HTR-8/SVneo (cell line): ENCODE measurements at regions not wholly inside any gene's neighbourhood (a gene's known extent, or its start where the extent isn't known, plus 50 kb on each side); places are given as distances from the start of the nearest gene placed in this dataset.
A peak's percentile ranks its signal among the peaks of the same experiment; 100 is the strongest.
"Not testable (repeated sequence)": the region's sequence is repeated elsewhere in the genome, so short reads cannot be mapped to it uniquely, and the experiment has no call there.

Experiments used
- DNase-seq: peaks from one replicate; pipeline ENCODE4 v3.0.0; 2011; ENCODE audit warnings: low spot score, mixed read lengths; ENCODE audit not compliant: insufficient read length
- FAIRE-seq: peaks from 2 replicates; lab custom pipeline; 2011; peaks lifted over from hg19 to GRCh38; lab: Jason Lieb, UNC

DNA sequence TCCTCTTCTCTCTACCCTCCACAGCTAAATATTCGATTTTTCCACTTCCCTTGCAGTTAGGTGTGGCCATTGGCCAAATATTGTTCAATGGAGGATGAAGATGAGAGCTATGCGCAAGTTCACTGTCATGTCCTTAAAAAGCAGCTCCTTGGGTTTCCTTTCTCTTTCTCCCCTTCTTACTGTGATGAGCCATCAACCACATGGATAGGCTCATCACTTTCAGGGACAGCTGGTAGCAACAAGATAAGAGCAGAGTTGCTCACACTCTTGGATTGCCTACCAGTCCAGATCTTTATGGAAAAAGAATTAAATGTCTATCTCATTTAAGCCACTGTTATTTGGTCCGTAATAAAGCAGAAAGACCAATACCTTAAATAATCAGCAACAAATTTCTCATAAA is 377.0 kb downstream of the DDX10 start:
- DNase-seq (no peak), FAIRE-seq (no peak)

DNA sequence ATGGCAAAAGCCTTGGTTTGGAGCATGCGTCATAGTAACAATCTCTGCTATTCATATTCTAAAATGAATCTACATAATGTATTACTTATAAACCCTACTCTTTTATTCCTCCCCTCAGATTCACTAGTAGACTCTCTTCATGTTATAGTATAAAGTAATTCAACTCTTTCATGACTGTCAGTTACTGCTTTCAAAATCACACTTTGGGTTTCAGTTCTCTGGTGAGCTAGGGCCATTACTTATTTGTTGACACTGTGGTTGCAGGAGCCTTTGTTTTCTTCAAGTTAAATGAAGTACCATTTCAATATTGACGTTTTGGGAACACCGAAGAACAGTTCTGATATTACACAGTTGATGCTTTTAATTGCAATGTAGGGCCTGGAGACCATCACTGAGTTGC is 378.4 kb downstream of the DDX10 start:
- FAIRE-seq: no peak
- DNase-seq: no peak

DNA sequence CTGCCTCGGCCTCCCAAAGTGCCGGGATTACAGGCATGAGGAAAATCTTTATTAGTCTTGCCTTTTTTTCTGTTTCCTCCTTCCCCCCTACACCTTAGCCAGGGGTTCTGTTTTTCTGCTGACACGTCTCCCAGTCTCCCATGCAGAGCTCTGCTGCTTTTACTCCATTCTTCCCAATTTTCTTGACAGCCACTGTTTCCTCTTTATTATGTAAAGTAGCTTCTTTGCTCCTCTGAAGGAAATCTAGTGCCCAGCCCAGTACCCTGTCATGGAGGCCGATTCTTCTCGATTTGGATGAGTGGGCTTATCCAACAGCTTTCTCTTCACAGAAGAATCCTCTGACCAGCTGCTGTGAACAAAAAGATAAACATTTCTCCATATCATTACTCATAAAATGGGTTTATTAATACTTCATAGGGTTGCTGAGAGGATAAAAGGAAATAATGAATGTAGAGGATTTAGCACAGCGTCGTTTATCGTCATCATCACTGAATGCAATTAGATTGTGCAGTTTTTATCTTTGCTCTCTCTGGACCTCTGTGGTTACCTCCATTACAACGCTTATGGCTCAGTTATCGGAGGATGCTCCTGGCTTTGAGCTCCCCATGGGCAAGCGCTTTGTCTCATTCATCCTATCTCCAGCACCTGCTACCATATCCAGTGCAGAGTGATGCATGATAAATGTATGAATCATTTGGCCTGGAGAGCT is 375.6 kb upstream of the C11orf87 start:
- DNase-seq (no peak), FAIRE-seq (no peak)

DNA sequence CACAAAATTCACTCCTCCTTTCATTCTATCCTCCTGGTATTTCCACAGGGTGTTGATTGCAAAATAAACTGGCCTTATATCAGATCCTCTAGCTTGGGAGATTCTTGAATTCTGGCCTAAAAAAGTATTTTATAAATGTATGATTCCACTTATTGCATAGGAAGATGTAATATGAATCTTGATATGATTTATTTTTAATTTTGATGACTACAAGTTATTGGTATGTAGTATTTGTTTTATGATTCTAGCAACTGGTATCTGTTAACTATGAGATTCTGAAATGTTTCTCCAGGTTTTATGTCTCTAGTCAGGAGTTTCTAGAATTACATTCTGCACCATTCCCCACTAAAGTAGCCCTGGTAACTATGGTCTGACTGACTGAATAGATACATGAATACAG is 373.9 kb upstream of the C11orf87 start:
- no peak for FAIRE-seq
- no peak for DNase-seq

DNA sequence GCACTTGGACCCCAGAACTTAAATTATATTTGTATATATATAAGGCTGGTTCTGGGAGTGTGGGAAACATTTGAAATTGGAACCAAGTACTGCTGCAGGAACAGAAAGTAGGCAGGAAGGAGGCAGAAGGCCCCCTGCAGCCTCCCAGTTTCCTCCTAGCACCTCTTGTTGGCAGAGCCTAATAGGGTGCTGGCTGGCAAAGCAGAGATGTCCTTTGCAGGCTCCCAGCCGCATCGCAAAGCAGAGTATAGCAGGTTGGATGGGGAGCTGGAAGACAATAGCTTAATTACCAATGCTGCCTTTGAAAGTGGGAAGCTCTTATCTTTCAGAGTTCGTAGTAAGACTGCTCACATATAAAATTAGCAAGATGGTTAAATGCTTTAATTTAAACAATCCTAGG is 370.8 kb upstream of the C11orf87 start:
- DNase-seq: no peak

DNA sequence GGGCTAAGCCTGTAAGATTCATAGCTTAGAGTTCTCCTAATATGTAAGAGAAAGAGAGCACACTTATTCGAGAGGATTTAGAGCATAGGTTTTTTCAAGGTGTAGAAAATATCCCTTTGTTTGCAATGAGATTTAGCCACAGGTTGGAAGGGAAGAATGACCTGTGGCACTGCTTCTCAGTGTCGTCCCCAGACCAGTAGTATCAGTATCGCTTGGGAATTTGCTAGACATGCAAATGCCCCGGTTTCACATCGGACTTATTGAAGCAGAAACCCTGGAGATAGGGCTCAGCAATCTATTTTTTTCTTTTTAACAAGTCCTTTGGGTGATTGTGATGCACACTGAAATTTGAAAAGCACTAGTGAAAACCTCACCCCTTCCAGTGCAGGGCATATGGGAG is 362.6 kb upstream of the C11orf87 start:
- FAIRE-seq: no peak

More for the DNA sequence above, 370.8 kb upstream of the C11orf87 start:
- no peak for FAIRE-seq

DNA sequence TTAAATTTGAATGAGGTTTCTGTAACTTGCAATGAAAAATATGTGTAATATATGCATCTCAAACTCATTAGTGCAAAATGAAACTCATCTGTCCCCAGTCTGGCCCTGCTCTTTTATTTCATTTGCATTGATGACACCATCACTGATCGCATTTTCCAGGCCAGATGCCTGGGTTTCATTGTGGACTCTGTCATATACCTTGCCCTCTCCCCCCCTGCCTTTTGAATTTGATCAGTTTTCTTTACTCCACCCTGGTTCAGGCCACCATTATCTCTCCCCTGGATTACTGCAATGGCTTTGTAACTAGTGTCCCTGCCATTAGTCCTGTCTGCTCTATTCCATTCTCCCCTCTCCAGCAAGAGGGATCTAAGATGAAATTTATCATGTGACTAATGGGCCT is 360.6 kb upstream of the C11orf87 start:
- no peak for DNase-seq
- no peak for FAIRE-seq

More for the DNA sequence above, 362.6 kb upstream of the C11orf87 start:
- no peak for DNase-seq

DNA sequence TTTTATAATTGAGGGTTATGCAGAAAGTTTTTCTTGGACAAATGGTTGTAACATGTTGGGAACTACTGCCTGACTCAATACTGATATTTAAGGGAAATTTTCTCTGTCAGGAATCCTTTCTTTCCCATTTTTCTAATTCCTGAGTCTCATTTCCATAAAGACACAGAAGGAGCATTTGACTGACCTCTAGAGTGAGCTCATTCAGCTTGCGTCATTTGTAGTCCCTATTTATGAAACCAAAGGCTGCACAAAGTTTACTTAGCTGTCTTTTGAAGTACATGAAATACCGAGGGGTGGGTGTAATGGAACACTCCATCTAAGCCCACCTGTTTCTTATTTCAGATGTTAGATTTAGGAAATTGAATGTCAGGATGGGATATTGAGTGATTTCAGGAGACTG is 359.5 kb upstream of the C11orf87 start:
- no peak for DNase-seq
- FAIRE-seq: no peak

DNA sequence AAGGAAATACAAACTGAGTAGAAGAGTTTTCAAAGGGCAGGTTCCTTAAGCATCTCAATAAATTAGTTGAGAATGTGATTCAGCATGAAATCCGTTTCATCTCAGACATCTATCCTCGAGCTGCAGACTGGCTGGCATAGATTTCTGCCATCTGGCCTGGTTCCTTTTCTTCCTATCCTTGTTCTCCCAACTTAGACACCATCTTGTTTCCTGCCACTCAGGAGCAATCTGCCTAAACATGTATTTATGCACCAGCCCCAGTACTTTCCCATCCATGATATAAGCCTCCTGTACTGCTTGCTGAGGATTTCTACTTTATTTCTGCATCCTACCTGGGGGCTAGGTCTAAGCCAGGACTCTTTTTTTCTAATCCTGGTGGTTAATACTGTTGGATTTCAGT is 359.1 kb upstream of the C11orf87 start:
- no peak for DNase-seq
- FAIRE-seq: no peak

DNA sequence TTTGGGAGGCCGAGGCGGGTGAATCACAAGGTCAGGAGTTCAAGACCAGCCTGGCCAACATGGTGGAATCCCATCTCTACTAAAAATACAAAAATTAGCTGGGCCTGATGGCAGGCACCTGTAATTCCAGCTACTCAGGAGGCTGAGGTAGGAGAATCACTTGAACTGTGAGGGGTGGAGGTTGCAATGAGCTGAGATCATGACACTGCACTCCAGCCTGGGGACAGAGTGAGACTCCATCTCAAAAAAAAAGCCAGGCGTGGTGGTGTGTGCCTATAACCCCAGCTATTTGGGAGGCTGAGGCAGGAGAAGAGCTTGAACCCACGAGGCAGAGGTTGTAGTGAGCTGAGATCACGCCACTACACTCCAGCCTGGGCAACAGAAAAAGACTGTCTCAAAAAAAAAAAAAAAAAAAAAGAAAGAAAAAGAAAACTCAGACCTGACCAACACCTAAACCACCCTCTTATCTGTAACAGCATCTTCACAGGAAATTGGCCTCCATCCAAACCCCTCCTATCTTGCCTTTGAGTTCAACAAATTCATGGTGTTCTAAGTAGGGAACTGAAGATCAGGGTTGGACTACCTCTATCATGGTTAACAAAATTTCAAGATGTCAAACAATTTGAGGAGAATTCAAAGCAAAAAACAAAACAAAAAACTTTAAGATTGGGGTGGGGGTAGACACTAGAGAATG is 357.2 kb upstream of the C11orf87 start:
- not testable (repeated sequence) for DNase-seq, FAIRE-seq

DNA sequence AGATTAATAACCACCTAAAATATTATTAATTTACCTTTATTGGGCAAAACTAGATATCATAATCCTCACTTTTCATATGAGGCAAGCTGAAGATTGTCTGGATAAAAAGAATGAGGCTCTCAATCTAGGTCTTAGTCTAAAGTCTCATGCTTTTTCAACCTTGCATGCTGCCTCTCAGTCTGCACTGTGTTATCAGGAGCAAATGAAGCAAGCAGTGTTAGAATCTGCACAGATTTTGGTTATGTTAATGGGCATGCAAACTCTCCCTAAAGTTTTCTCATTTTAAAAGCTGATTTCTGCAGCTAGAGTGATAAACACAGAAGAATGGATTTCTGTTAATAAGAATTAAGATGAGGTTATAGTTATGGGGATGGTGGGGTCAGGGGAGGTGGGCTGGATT is 350.7 kb upstream of the C11orf87 start:
- no peak for FAIRE-seq
- DNase-seq: no peak

DNA sequence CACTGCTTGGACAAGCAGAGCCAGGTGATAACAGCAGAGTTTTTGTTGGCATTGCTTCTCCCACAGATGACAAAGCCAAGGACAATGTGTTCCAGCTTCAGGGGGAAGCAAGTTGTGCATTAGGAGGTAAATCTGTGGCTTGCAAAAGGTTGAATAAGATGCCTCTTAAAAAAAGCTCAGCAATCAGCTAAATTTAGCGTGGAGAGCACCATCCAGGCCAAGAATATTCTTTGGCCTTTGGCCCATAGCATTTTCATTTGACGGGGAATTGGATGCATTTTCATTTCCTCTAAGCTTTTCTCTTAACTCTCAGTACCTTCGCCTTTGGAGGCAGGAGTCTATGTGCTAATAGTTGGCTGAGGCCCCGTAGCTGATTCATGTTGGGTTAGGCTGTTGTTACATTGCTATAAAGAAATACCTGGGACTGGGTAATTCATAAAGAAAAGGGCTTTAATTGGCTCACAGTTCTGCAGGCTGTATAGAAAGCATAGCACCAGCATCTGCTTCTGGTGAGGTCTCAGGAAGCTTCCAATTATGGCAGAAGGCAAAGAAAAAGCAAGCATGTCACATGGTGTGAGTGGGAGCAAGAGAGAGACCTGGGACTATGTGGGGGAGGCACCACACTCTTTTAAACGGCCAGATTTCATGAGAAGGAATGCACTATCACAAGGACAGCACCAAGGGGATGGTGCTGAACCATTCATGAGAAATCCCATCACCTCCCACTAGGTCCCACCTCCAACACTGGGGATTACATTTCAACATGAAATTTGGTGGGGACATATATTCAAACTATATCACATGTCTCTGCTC is 350.1 kb upstream of the C11orf87 start:
- FAIRE-seq (no peak), DNase-seq (no peak)

DNA sequence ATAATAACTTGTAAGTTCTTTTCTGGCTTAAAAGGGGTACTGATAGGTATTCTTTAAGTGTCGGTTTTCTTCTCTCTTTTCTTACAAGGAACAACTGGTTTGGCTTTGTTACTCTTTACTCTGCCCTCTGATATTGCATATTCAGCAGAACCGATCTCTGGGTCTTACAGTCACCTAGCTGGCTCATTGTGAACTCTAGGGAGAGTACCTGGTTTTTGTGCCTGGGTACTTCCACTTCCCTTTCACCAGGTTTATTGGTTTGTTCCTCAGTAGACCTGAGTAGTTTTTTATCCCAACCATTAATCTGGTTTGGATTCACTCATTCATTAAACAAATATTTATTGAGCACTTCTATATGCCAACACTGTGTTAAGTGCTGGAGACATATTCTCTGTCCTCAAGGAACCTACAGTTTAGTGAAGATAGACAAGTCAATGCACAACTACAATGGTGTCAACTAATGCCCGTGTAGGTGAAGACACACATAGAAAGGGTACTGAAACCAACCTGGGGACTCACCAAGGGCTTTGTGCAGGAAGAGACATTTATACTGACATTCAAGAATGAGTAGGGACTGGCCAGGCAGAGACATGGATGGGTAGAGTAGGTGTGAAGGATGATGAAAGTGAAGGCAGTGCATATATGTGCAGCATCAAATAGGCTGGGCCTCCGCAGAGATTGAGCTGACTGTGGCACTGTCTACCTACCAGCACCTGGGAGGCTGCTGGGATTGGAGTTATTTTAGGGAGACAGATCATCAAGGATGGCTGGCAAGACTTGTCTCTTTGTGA is 348.8 kb upstream of the C11orf87 start:
- FAIRE-seq (peak; percentile 72), DNase-seq (no peak)

DNA sequence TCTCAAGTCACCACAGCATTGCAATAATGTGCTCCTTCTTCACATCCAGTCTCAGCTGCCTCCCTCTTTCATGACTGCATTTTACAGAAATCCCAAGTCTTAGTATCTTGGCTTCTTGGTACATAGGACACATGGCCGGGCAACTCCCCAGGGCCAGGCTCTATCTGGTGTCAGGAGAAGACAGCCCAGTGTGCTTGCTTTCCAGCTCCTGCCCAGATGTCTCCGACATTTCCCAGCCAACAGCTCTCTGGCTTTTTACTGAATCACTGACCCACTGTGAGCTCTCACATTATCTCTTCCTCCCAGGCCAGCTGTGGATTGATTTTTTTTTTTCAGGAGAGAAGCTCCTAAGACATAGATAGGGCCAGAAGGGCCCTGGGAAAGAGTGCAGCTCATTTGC is 346.0 kb upstream of the C11orf87 start:
- FAIRE-seq (no peak), DNase-seq (no peak)

DNA sequence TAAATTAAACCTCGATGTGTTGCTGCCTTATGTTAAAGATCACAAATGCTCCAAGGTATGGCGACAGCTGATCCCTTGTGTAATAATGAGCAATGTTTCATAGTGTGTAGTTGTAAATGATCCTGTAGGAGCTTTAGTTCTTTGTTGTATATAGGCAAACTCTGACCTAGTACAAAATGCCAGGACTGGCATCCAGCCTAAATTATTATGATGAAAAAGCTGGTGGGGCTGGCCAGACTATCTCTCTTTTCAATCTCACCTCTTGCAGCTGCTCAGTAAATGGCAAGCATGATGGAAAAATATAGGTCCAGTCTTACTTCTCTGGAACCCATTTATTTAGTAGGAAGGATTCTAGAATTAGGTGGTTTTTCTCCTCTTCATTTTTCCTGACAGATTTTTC is 345.1 kb upstream of the C11orf87 start:
- DNase-seq (no peak), FAIRE-seq (no peak)

DNA sequence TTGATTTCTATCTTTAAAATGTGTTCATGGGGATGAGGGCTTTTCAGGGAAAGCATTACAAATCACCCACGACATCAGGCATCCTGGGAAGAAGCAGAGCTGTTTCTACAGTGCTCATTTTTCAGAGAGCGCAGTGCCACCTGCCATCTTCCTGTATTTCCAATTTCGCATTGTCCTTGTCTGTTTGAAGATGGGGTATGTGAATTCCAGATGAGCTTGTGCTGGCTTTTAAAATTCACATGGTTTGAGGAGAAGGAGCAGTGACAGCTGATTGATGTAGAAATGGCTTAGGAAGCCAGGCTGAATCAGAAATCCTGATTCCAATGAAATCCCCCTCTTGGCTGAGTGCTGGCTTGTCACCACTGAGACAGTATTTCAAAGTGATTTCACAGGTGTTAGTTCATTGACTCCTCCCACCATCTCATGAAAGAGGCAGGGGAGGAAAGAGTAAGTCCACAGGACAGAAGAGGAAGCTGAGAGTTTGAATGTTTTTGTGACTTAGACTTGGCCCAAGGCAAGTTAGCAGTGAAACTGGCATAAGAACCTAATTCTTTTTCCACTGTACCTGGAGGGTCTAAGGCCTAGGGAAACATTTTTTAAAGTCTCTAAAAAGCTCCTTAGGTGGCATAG is 344.6 kb upstream of the C11orf87 start:
- DNase-seq: no peak
- FAIRE-seq: peak; percentile 13

DNA sequence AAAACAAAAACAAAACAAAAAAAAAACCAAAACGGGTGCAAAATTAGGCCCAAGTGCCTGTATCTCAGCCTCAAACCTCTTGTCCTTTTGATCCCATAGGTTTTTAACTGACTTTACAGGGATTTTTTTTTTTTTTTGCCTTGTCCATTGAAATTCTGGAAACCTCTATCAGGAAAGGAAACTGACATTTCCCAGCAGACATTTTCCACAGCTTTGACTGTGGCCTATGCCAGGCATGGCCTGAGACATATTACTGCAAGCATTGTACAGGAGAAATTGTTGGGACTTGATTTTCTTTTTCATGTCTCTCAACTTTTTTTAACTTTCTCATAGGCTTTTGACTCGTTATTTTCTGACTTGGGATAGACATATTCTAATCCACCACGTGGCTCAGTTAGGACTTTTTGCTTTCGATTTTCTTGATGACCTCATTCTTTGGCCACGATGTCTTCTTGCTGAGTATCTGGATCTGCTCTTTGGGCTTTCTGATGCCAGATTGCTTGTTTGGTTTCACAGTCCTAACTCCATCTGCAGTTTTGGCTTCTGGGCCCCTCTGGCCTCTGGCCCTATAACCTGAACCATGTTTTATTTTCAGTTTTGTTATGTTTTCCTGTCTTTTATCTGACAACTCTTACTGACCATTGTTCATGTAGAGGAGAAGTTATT is 336.1 kb upstream of the C11orf87 start:
- FAIRE-seq (no peak), DNase-seq (no peak)

DNA sequence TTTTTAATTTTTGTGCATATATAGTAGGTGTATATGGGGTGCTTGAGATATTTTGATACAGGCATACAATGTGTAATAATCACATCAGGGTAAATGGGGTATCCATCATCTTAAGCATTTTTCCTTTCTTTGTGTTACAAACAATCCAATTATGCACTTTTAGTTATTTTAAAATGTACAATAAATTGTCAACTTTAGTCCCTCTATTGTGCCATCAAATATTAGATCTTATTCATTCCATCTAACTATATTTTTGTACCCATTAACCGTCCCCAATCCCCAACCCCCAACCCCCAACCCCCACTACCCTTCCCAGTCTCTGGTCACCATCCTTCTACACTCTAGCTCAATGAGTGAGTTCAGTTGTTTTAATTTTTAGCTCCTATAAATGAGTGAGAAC is 335.1 kb upstream of the C11orf87 start:
- no peak for DNase-seq
- FAIRE-seq: no peak

DNA sequence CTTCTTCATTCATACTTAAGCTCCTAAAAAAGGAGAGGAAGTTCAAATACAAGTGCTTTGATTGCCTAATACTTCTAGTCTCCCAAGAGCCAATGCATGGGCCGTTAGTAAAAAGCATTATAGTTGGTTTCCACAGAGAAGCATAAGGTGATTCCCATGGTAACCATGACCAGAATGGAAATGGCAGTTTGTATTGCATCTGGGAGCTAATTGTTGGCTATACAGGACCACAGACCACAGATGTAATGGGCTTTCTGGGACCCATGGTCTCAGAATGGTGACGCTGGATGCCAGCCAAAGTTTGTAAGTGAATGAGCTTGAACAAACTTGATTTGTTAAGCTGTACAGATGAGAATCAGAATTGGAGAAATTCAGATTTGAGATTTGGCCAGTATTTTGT is 333.9 kb upstream of the C11orf87 start:
- no peak for DNase-seq
- FAIRE-seq: no peak
